K562 (cell line): ENCODE measurements at regions not wholly inside any gene's neighbourhood (a gene's known extent, or its start where the extent isn't known, plus 50 kb on each side); places are given as distances from the start of the nearest gene placed in this dataset.

ENCODE experiments used
- ATAC-seq: fragments of 200-7000 bp; cut with Tn5 transposase; 3 replicates; pipeline ENCODE4 v1.9.1; 2020; ENCODE audit warnings: moderate library complexity
- BruUV-seq: library from RNA; stranded (reverse); fragments of 400-500 nt; replicated peaks from 2 replicates; lab custom pipeline; 2021; lab: Mats Ljungman, UMichigan
- CTCF ChIA-PET: fragments of 300-600 bp; formaldehyde crosslinking; extraction: SDS; loops from one replicate; lab custom pipeline; 2021; ENCODE audit warnings: low intra/inter-chr PET ratio; lab: Yijun Ruan, JAX
- POLR2A ChIA-PET: fragments of 300-600, 350-650 bp; sonication (Branson Sonifier 250); formaldehyde crosslinking; extraction: SDS; loops from one replicate; lab custom pipeline; 2021; ENCODE audit warnings: antibody characterized with exemption, inconsistent platforms; lab: Yijun Ruan, JAX
- DNase-seq, 4 experiments: peaks; one replicate each; pipeline versions ENCODE4 v3.0.0 to v3.0.0-alpha.2; 2011 to 2018; ENCODE audit warnings: low spot score in 3 of 4, mixed read lengths in 3 of 4; ENCODE audit errors: extremely low read depth in 1 of 4
- FAIRE-seq: peaks from 2 replicates; lab custom pipeline; 2011; peaks lifted over from hg19 to GRCh38; lab: Jason Lieb, UNC
- H2AFZ ChIP-seq: 2 replicates; pipeline ENCODE4 v1.6.0; 2011; ENCODE audit warnings: low read depth, low read length, control low read depth, inconsistent platforms
- H3K27ac ChIP-seq: fragments of 200-600 bp; 3 replicates; pipeline ENCODE4 v1.8.0; 2011; ENCODE audit warnings: low read depth, mild to moderate bottlenecking, control low read depth, inconsistent platforms, low read length, moderate library complexity, mixed read lengths; ENCODE audit errors: extremely low read depth
- H3K27me3 ChIP-seq, 2 experiments: fragments of 300-600 bp in 1 of 2; 2 replicates in 1 of 2; 3 replicates in 1 of 2; pipeline versions ENCODE4 v1.6.0 to v1.8.0; 2011; ENCODE audit warnings: inconsistent platforms in 2 of 2, low read length in 2 of 2, mild to moderate bottlenecking in 1 of 2, mixed read lengths in 1 of 2, moderate library complexity in 1 of 2; ENCODE audit not compliant: control insufficient read depth in 2 of 2, insufficient read depth in 2 of 2
- H3K36me3 ChIP-seq: fragments of 300-600 bp; 3 replicates; pipeline ENCODE4 v1.8.0; 2011; ENCODE audit warnings: mild to moderate bottlenecking, low read length, inconsistent platforms; ENCODE audit not compliant: control insufficient read depth, insufficient read depth
- H3K4me1 ChIP-seq, 2 experiments: fragments of 200-600 bp in 1 of 2; replicated peaks in 1 of 2; 2 replicates in 1 of 2; 3 replicates in 1 of 2; pipeline versions ENCODE4 v1.5.1 to v1.8.0; 2011; ENCODE audit warnings: inconsistent platforms in 2 of 2, low read length in 2 of 2, mild to moderate bottlenecking in 1 of 2, mixed read lengths in 1 of 2, moderate library complexity in 1 of 2; ENCODE audit not compliant: control insufficient read depth in 2 of 2, insufficient read depth in 2 of 2
- H3K4me2 ChIP-seq: 2 replicates; pipeline ENCODE4 v1.6.1; 2011; ENCODE audit warnings: low read length, control low read depth, inconsistent platforms, mixed read lengths; ENCODE audit not compliant: insufficient read depth
- H3K4me3 ChIP-seq: fragments of 200-600 bp; sonication (generic), shearing (Covaris generic); 2 replicates; pipeline ENCODE4 v1.5.1; 2016; ENCODE audit warnings: control low read depth, inconsistent platforms
- H3K79me2 ChIP-seq: fragments of 200-600 bp; 3 replicates; pipeline ENCODE4 v1.8.0; 2011; ENCODE audit warnings: low read length, inconsistent platforms; ENCODE audit not compliant: control insufficient read depth, insufficient read depth
- H3K9ac ChIP-seq, 2 experiments: 2 replicates each; pipeline versions ENCODE4 v1.6.0 to v1.6.1; 2011; ENCODE audit warnings: low read depth in 2 of 2, low read length in 2 of 2, control low read depth in 1 of 2, inconsistent platforms in 1 of 2, mild to moderate bottlenecking in 1 of 2, mixed read lengths in 1 of 2; ENCODE audit not compliant: insufficient read depth in 1 of 2
- H3K9me1 ChIP-seq: one replicate; pipeline ENCODE4 v1.6.0; 2011; ENCODE audit warnings: inconsistent platforms, mild to moderate bottlenecking, low read length, moderate library complexity; ENCODE audit not compliant: control insufficient read depth, insufficient read depth
- H3K9me3 ChIP-seq: replicated peaks from 2 replicates; pipeline ENCODE4 v1.5.1; 2011; ENCODE audit warnings: low read depth, low read length, inconsistent platforms; ENCODE audit not compliant: control insufficient read depth, insufficient read depth
- H4K20me1 ChIP-seq: replicated peaks from 2 replicates; pipeline ENCODE4 v1.6.1; 2011; ENCODE audit warnings: low read length, inconsistent platforms, mixed read lengths; ENCODE audit not compliant: control insufficient read depth, insufficient read depth
- ADNP ChIP-seq: fragments of 200-800 bp; sonication (Bioruptor generic); IDR thresholded peaks from 2 replicates; pipeline ENCODE4 v1.6.1; 2016; ENCODE audit warnings: missing genetic modification characterization, missing compliant biosample characterization
- BACH1 ChIP-seq: fragments of 200-800 bp; sonication (Bioruptor generic); IDR thresholded peaks from 2 replicates; pipeline ENCODE4 v1.6.1; 2016; ENCODE audit warnings: missing genetic modification characterization, missing compliant biosample characterization
- BCOR ChIP-seq: fragments of 450-650 bp; IDR thresholded peaks from 2 replicates; pipeline ENCODE4 v1.6.1; 2016
- ETV5 ChIP-seq: sonication (generic); formaldehyde crosslinking; IDR thresholded peaks from 2 replicates; pipeline ENCODE4 v1.4.0; 2020; ENCODE audit warnings: low read depth, mild to moderate bottlenecking, missing genetic modification reagents
- FOXA1 ChIP-seq: fragments of 450-650 bp; IDR thresholded peaks from 2 replicates; pipeline ENCODE4 v1.6.1; 2016; ENCODE audit warnings: mild to moderate bottlenecking, borderline replicate concordance
- MAFF ChIP-seq: IDR thresholded peaks from 2 replicates; pipeline ENCODE4 v1.6.1; 2012; ENCODE audit warnings: low read length, improper control_type of control experiment
- MLLT1 ChIP-seq, 2 experiments: fragments of 450-650 bp; IDR thresholded peaks; 2 replicates each; pipeline ENCODE4 v1.6.1; 2016
- RBM14 ChIP-seq: fragments of 200-400 bp; formaldehyde crosslinking; IDR thresholded peaks from 2 replicates; pipeline ENCODE4 v1.6.1; 2018; ENCODE audit warnings: low read depth, mild to moderate bottlenecking, low read length, moderate library complexity, borderline replicate concordance; ENCODE audit not compliant: insufficient read depth
- SMARCC2 ChIP-seq: fragments of 450-650 bp; IDR thresholded peaks from 2 replicates; pipeline ENCODE4 v1.6.1; 2017; ENCODE audit warnings: antibody characterized with exemption, moderate library complexity, mild to moderate bottlenecking, low read depth
- TBL1XR1 ChIP-seq, 2 experiments: IDR thresholded peaks; 2 replicates each; pipeline ENCODE4 v1.6.1; 2012; ENCODE audit warnings: improper control_type of control experiment in 2 of 2, low read length in 2 of 2, mild to moderate bottlenecking in 1 of 2
- ZNF174 ChIP-seq: fragments of 250-450 bp; sonication (Bioruptor Pico); IDR thresholded peaks from 2 replicates; pipeline ENCODE4 v1.4.0; 2020; ENCODE audit warnings: mild to moderate bottlenecking
- ZNF79 ChIP-seq: fragments of 250-450 bp; sonication (Bioruptor Pico); IDR thresholded peaks from 2 replicates; pipeline ENCODE4 v1.4.0; 2020; ENCODE audit warnings: low read depth, mild to moderate bottlenecking, moderate library complexity
- WGBS: fragments of 100-300 bp; shearing (Covaris generic); methylation state at CpG from one replicate; pipeline ENCODE4 v1.1.6; 2016; ENCODE audit warnings: low coverage, mixed read lengths; ENCODE audit not compliant: insufficient coverage; ENCODE audit errors: missing lambda C conversion rate; 5-methylcytosine and 5-hydroxymethylcytosine counted together
- in situ Hi-C: fragments of 300-500 bp; cut with MboI; formaldehyde crosslinking; loops from 4 replicates; pipeline ENCODE4 v1.15.0; 2018; ENCODE audit warnings: inconsistent platforms, mixed read lengths
- intact Hi-C: fragments of 100-400 bp; cut with micrococcal nuclease; formaldehyde crosslinking; loops from 2 replicates; pipeline ENCODE4 v1.14.2; 2022
- TF ChIP-seq, protein P1 (sequence below): sonication (generic); formaldehyde crosslinking; IDR thresholded peaks from 2 replicates; pipeline ENCODE4 v1.8.0; 2022; ENCODE audit warnings: missing genetic modification reagents, mild to moderate bottlenecking, borderline replicate concordance
- TF ChIP-seq, protein P2 (sequence below): IDR thresholded peaks from 2 replicates; pipeline ENCODE4 v1.6.1; 2011; ENCODE audit warnings: borderline replicate concordance, low read depth, mild to moderate bottlenecking, moderate library complexity, low read length; ENCODE audit not compliant: insufficient read depth, poor library complexity, severe bottlenecking

DNA sequence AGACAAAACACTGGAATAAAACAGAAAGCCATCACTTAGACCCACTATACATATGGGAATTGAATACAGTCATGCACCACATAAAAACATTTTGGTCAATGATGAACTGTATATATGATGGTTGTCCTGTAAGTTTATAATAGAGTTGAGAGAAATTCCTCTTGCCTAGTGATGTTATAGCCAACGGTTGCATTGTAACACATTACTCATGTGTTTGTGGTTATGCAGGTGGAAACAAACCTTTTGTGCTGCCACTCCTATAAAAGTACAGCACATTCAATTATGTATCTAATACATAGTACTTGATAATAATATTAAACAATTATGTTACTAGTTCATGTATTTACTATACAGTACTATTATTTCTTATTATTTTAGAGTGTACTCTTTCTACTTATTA is 381.2 kb upstream of the MBL2 start (continued):
- TF ChIP-seq BACH1 (tag): no peak

GRCh38 chr10:53140506-53140905 is 367.9 kb upstream of the MBL2 start:
- no peak for TF ChIP-seq ZNF174 (CRISPR knock-in tag)
- no peak for TF ChIP-seq SMARCC2
- TF ChIP-seq MLLT1 (IDR thresholded peaks at IDR 0.05): no peak
- no peak for TF ChIP-seq MAFF
- TF ChIP-seq FOXA1: no peak
- TF ChIP-seq, protein P1, sequence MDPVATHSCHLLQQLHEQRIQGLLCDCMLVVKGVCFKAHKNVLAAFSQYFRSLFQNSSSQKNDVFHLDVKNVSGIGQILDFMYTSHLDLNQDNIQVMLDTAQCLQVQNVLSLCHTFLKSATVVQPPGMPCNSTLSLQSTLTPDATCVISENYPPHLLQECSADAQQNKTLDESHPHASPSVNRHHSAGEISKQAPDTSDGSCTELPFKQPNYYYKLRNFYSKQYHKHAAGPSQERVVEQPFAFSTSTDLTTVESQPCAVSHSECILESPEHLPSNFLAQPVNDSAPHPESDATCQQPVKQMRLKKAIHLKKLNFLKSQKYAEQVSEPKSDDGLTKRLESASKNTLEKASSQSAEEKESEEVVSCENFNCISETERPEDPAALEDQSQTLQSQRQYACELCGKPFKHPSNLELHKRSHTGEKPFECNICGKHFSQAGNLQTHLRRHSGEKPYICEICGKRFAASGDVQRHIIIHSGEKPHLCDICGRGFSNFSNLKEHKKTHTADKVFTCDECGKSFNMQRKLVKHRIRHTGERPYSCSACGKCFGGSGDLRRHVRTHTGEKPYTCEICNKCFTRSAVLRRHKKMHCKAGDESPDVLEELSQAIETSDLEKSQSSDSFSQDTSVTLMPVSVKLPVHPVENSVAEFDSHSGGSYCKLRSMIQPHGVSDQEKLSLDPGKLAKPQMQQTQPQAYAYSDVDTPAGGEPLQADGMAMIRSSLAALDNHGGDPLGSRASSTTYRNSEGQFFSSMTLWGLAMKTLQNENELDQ (CRISPR knock-in tag): no peak
- TF ChIP-seq, protein P2, sequence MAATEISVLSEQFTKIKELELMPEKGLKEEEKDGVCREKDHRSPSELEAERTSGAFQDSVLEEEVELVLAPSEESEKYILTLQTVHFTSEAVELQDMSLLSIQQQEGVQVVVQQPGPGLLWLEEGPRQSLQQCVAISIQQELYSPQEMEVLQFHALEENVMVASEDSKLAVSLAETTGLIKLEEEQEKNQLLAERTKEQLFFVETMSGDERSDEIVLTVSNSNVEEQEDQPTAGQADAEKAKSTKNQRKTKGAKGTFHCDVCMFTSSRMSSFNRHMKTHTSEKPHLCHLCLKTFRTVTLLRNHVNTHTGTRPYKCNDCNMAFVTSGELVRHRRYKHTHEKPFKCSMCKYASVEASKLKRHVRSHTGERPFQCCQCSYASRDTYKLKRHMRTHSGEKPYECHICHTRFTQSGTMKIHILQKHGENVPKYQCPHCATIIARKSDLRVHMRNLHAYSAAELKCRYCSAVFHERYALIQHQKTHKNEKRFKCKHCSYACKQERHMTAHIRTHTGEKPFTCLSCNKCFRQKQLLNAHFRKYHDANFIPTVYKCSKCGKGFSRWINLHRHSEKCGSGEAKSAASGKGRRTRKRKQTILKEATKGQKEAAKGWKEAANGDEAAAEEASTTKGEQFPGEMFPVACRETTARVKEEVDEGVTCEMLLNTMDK: no peak
- no peak for TF ChIP-seq ETV5
- TF ChIP-seq TBL1XR1 (IDR thresholded peaks at IDR 0.05; ENCODE audit: low read length in 2 of 2): no peak
- TF ChIP-seq RBM14: no peak
- TF ChIP-seq ZNF79 (CRISPR knock-in tag): no peak
- no peak for TF ChIP-seq ADNP
- TF ChIP-seq BCOR: no peak
- CTCF ChIA-PET: no interaction called here
- FAIRE-seq: no peak
- H2AFZ ChIP-seq: no peak overlapping the region
- no peak for DNase-seq
- H3K9me3 ChIP-seq: 0 out of 2 replicates have a peak, but pooled peaks cover 3% of the 10 kb centered on the region
- POLR2A ChIA-PET: no interaction called here
- BruUV-seq: no TSS peak
- WGBS: 0% methylated on average over 1 of the region's 1 CpG
- H3K9ac ChIP-seq: no peak overlapping the region
- no peak for ATAC-seq
- in situ Hi-C loops (no loop called here), intact Hi-C loops (no loop called here)
- no peaks in the 10 kb centered on the region for H4K20me1 ChIP-seq
- H3K79me2 ChIP-seq: no peaks in the 10 kb centered on the region
- no peaks in the 10 kb centered on the region for H3K27me3 ChIP-seq
- no peaks in the 10 kb centered on the region for H3K4me1 ChIP-seq
- H3K4me3 ChIP-seq: no peak overlapping the region
- H3K36me3 ChIP-seq: no peaks in the 10 kb centered on the region
- no peak overlapping the region for H3K4me2 ChIP-seq
- H3K27ac ChIP-seq: no peak overlapping the region
- no peaks in the 10 kb centered on the region for H3K9me1 ChIP-seq
